KMS-11 (cell line): ENCODE measurements at regions not wholly inside any gene's neighbourhood (a gene's known extent, or its start where the extent isn't known, plus 50 kb on each side); places are given as distances from the start of the nearest gene placed in this dataset.

Source experiments
- H2AFZ ChIP-seq: fragments of 200-600 bp; sonication (generic); 2 replicates; pipeline ENCODE4 v1.6.1; 2016; ENCODE audit warnings: antibody characterized with exemption, mixed run types, low read depth
- H3K27ac ChIP-seq: fragments of 200-600 bp; sonication (generic); 2 replicates; pipeline ENCODE4 v1.6.1; 2016; ENCODE audit warnings: mild to moderate bottlenecking, mixed run types
- H3K27me3 ChIP-seq: fragments of 200-600 bp; sonication (generic); 2 replicates; pipeline ENCODE4 v1.6.1; 2017; ENCODE audit warnings: mild to moderate bottlenecking, low read depth, mixed run types, moderate library complexity; ENCODE audit not compliant: insufficient read depth
- H3K36me3 ChIP-seq: fragments of 200-600 bp; sonication (generic); 2 replicates; pipeline ENCODE4 v1.6.1; 2017; ENCODE audit warnings: mild to moderate bottlenecking, mixed run types; ENCODE audit not compliant: insufficient read depth
- H3K4me1 ChIP-seq: fragments of 200-600 bp; sonication (generic); 2 replicates; pipeline ENCODE4 v1.6.1; 2016; ENCODE audit warnings: mild to moderate bottlenecking, low read depth, mixed run types; ENCODE audit not compliant: poor library complexity, severe bottlenecking
- H3K4me2 ChIP-seq: fragments of 200-600 bp; sonication (generic); 2 replicates; pipeline ENCODE4 v1.7.0; 2016; ENCODE audit warnings: mild to moderate bottlenecking, mixed run types
- H3K4me3 ChIP-seq: fragments of 200-600 bp; sonication (generic); IDR thresholded peaks from 2 replicates; pipeline ENCODE4 v1.6.1; 2017; ENCODE audit warnings: low read depth, low read length, mixed read lengths; ENCODE audit not compliant: insufficient read depth
- H3K79me2 ChIP-seq: fragments of 200-600 bp; sonication (generic); 2 replicates; pipeline ENCODE4 v1.6.1; 2016; ENCODE audit warnings: low read depth, mixed run types; ENCODE audit not compliant: insufficient read depth
- H3K9ac ChIP-seq: fragments of 200-600 bp; sonication (generic); 2 replicates; pipeline ENCODE4 v1.6.1; 2016; ENCODE audit warnings: mild to moderate bottlenecking, mixed run types
- H4K20me1 ChIP-seq: fragments of 200-600 bp; sonication (generic); 2 replicates; pipeline ENCODE4 v1.6.1; 2016; ENCODE audit warnings: mild to moderate bottlenecking, mixed run types; ENCODE audit not compliant: insufficient read depth
- CTCF ChIP-seq: fragments of 200-600 bp; sonication (generic); conservative IDR thresholded peaks from 2 replicates; pipeline ENCODE4 v1.6.1; 2017; ENCODE audit warnings: low read depth, mild to moderate bottlenecking, antibody characterized with exemption, low read length, moderate library complexity, mixed read lengths

GRCh38 chr5:155189981-155190380 is 176.4 kb downstream of the KIF4B start:
- Histone ChIP-seq H3K4me1 (no peaks in the 10 kb centered on the region), H4K20me1 (no peaks in the 10 kb centered on the region), H3K79me2 (no peaks in the 10 kb centered on the region), H3K36me3 (no peaks in the 10 kb centered on the region), H3K27ac (no peak overlapping the region), H3K4me3 (no peak overlapping the region), H3K9ac (no peak overlapping the region), H3K27me3 (no peaks in the 10 kb centered on the region), H3K4me2 (no peak overlapping the region), H2AFZ (no peak overlapping the region)
- no peak for TF ChIP-seq CTCF

GRCh38 chr5:155193029-155193428 is 179.5 kb downstream of the KIF4B start:
- no peak for TF ChIP-seq CTCF
- no peaks in the 10 kb centered on the region for H3K79me2 ChIP-seq
- no peaks in the 10 kb centered on the region for H3K27me3 ChIP-seq
- no peak overlapping the region for H3K9ac ChIP-seq
- no peak overlapping the region for H3K4me2 ChIP-seq
- H3K27ac ChIP-seq: no peak overlapping the region
- no peaks in the 10 kb centered on the region for H4K20me1 ChIP-seq
- H3K4me1 ChIP-seq: no peaks in the 10 kb centered on the region
- no peaks in the 10 kb centered on the region for H3K36me3 ChIP-seq
- no peak overlapping the region for H3K4me3 ChIP-seq
- H2AFZ ChIP-seq: no peak overlapping the region

- Histone ChIP-seq H3K4me2 (no peak overlapping the region), H3K4me3 (no peak overlapping the region), H3K9ac (no peak overlapping the region), H4K20me1 (no peaks in the 10 kb centered on the region), H3K36me3 (no peaks in the 10 kb centered on the region), H3K79me2 (no peaks in the 10 kb centered on the region), H3K27ac (no peak overlapping the region), H3K4me1 (no peaks in the 10 kb centered on the region), H3K27me3 (no peaks in the 10 kb centered on the region), H2AFZ (no peak overlapping the region)
- TF ChIP-seq CTCF: no peak
These were observed 180.0 kb downstream of the KIF4B start for GRCh38 chr5:155193483-155194107.

GRCh38 chr5:155200608-155201007 is 187.1 kb downstream of the KIF4B start:
- Histone ChIP-seq H3K4me1 (no peaks in the 10 kb centered on the region), H2AFZ (no peak overlapping the region), H3K36me3 (no peaks in the 10 kb centered on the region), H3K4me2 (no peak overlapping the region), H3K27me3 (no peaks in the 10 kb centered on the region), H3K79me2 (no peaks in the 10 kb centered on the region), H3K4me3 (no peak overlapping the region), H4K20me1 (no peaks in the 10 kb centered on the region), H3K9ac (no peak overlapping the region), H3K27ac (no peak overlapping the region)
- TF ChIP-seq CTCF: no peak
